ENCODE measurements at regions not wholly inside any gene's neighbourhood (a gene's known extent, or its start where the extent isn't known, plus 50 kb on each side); places are given as distances from the start of the nearest gene placed in this dataset.

- no peak for DNase-seq (ENCODE audit: low read depth in 2 of 2)
Measured at GRCh38 chr20:50285376-50286173, 94.9 kb downstream of the CEBPB start.

GRCh38 chr20:50286174-50286511 lies 95.5 kb downstream of the CEBPB start:
- DNase-seq (ENCODE audit: low read depth in 2 of 2), result no peak

GRCh38 chr20:50286609-50287008 lies 96.0 kb downstream of the CEBPB start:
- DNase-seq (ENCODE audit: low read depth in 2 of 2), result no peak

- DNase-seq (ENCODE audit: low read depth in 2 of 2), result no peak
Measured at GRCh38 chr20:50287512-50287911, 96.9 kb downstream of the CEBPB start.

- DNase-seq (ENCODE audit: low read depth in 2 of 2), result no peak
Measured at GRCh38 chr20:50288128-50288623, 97.5 kb downstream of the CEBPB start.

- DNase-seq (ENCODE audit: low read depth in 2 of 2), result no peak
Measured at GRCh38 chr20:50289581-50289980, 99.0 kb downstream of the CEBPB start.

GRCh38 chr20:50290112-50290511 lies 99.5 kb downstream of the CEBPB start:
- no peak for DNase-seq (ENCODE audit: low read depth in 2 of 2)

GRCh38 chr20:50290808-50291207 lies 100.2 kb downstream of the CEBPB start:
- DNase-seq (ENCODE audit: low read depth in 2 of 2), result no peak

GRCh38 chr20:50291254-50292078 lies 100.8 kb downstream of the CEBPB start:
- no peak for DNase-seq (ENCODE audit: low read depth in 2 of 2)

- DNase-seq (ENCODE audit: low read depth in 2 of 2), result no peak
Measured at GRCh38 chr20:50292079-50292590, 101.5 kb downstream of the CEBPB start.

GRCh38 chr20:50292591-50293283 lies 102.1 kb downstream of the CEBPB start:
- no peak for DNase-seq (ENCODE audit: low read depth in 2 of 2)

- no peak for DNase-seq (ENCODE audit: low read depth in 2 of 2)
Measured at GRCh38 chr20:50293284-50294139, 102.9 kb downstream of the CEBPB start.

- DNase-seq (ENCODE audit: low read depth in 2 of 2), result no peak
Measured at GRCh38 chr20:50294164-50295088, 103.8 kb downstream of the CEBPB start.

- DNase-seq (ENCODE audit: low read depth in 2 of 2), result no peak
Measured at GRCh38 chr20:50295345-50295744, 104.7 kb downstream of the CEBPB start.

GRCh38 chr20:50295762-50296449 lies 105.3 kb downstream of the CEBPB start:
- no peak for DNase-seq (ENCODE audit: low read depth in 2 of 2)

GRCh38 chr20:50296450-50297375 lies 106.1 kb downstream of the CEBPB start:
- no peak for DNase-seq (ENCODE audit: low read depth in 2 of 2)

GRCh38 chr20:50297498-50298376 lies 107.1 kb downstream of the CEBPB start:
- DNase-seq (ENCODE audit: low read depth in 2 of 2), result no peak

All from stimulated activated CD8-positive, alpha-beta memory T cell treated with anti-CD3 and anti-CD28 coated beads, Interleukin-7, amount 100 ng/mL, for 4 hours (primary cell).